ENCODE measurements at regions not wholly inside any gene's neighbourhood (a gene's known extent, or its start where the extent isn't known, plus 50 kb on each side); places are given as distances from the start of the nearest gene placed in this dataset.
A peak's percentile ranks its signal among the peaks of the same experiment; 100 is the strongest.

DNA sequence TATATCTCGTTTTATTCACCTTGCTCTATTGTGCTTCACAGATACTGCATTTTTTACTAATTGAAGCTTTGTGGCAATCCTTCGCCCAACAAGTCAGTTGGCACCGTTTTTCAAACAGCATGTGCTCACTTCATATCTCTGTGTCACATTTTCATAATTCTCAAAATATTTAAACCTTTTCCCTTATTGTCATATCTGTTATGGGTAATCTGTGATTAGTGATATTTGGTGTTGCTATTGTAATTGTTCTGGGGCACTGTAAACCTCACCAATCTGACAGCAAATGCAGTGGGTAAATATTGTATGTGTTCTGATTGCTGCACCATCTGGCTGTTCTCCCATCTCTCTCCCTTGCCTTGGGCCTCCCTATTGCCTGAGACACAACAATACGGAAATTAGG lies 191.3 kb downstream of the BTG1 start:
- no peak overlapping the region for H3K4me3 Mint-ChIP-seq
- H3K4me1 Mint-ChIP-seq (ENCODE audit: low read depth in 2 of 2) = peaks cover 0 to 4% of the 10 kb centered on the region in 2 donors
- DNase-seq (no peak), ATAC-seq (replicated peaks) (no peak)
- no peaks in the 10 kb centered on the region for H3K9me3 Mint-ChIP-seq
- peak overlapping the region in 1 of 2 donors; percentile 32 for H3K27ac Mint-ChIP-seq
- H3K27me3 Mint-ChIP-seq = no peaks in the 10 kb centered on the region
- H3K36me3 Mint-ChIP-seq (ENCODE audit: insufficient read depth) = no peaks in the 10 kb centered on the region

DNA sequence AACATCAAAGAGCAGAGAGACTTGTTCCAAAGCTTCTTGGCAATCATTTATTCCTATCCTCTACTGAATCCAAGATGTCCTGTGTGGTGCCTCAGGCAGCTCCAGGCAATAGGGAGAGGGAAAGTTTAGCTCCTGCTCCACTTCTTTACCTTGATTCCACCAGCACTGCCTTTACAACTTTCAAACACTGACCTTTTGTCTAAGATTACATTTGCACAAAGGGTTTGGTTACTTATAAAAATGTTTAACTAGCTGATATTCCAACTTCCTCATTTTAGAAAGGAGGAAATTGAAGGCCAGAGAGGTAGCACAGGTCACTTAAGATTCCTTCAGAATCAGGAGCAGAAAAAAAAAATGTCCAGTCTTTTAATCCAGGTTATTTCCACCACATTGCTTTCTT lies 192.7 kb downstream of the BTG1 start:
- Mint-ChIP-seq H3K27me3 (no peaks in the 10 kb centered on the region), H3K27ac (peak overlapping the region in 1 of 2 donors; percentile 66), H3K36me3 (ENCODE audit: insufficient read depth) (no peaks in the 10 kb centered on the region), H3K9me3 (no peaks in the 10 kb centered on the region), H3K4me3 (no peak overlapping the region), H3K4me1 (ENCODE audit: low read depth in 2 of 2) (peaks cover 4 to 11% of the 10 kb centered on the region in 2 donors)
- ATAC-seq (replicated peaks) = no peak
- no peak for DNase-seq

DNA sequence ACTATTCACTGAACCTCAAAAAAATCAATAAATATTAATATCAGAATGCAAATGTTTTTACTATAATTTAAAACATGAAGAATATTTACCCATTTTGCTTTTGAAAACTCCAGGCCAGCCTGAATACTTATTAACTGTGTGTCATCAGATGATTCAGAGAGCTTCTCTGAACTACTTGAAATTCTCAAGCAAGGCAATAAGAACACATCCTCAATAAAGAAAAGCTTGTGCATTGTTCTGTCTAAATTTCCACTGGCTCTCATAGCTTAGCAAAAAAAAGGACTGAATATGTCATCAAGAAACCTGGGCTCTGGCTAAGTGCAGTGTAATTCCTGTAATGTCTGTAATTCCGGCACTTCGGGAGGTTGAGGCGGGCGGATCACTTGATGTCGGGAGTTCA lies 194.1 kb downstream of the BTG1 start:
- ATAC-seq (replicated peaks) (no peak), DNase-seq (no peak)
- Mint-ChIP-seq H3K4me1 (ENCODE audit: low read depth in 2 of 2) (peaks cover 5 to 18% of the 10 kb centered on the region in 2 donors), H3K27ac (no peak overlapping the region), H3K36me3 (ENCODE audit: insufficient read depth) (no peaks in the 10 kb centered on the region), H3K9me3 (no peaks in the 10 kb centered on the region), H3K27me3 (no peaks in the 10 kb centered on the region), H3K4me3 (no peak overlapping the region)

DNA sequence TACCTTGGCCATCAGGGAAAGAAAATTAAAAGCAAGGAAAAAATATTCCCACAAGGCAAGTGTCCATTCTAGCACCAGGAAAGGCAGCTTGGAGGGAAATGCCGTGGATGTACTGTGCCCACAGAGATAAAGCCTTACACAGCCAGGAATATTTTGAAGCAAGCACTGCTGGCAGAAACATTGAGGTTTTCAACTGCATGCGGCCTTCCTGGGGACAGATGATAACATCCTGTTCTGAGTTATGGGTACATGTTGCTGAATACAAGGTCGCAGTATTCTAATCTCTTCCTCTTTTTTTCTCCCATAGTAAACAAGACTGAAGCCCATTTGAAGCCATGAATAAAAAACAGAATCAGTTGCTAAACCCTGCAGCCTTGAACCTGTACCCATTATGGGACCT lies 197.1 kb downstream of the BTG1 start:
- no peaks in the 10 kb centered on the region for H3K36me3 Mint-ChIP-seq (ENCODE audit: insufficient read depth)
- H3K4me3 Mint-ChIP-seq = no peak overlapping the region
- H3K4me1 Mint-ChIP-seq (ENCODE audit: low read depth in 2 of 2) = peaks cover 8 to 14% of the 10 kb centered on the region in 2 donors
- peak overlapping the region; percentile 15 to 75 for H3K27ac Mint-ChIP-seq
- H3K9me3 Mint-ChIP-seq = no peaks in the 10 kb centered on the region
- no peak for DNase-seq
- H3K27me3 Mint-ChIP-seq = no peaks in the 10 kb centered on the region
- ATAC-seq (replicated peaks) = peak; percentile 48

DNA sequence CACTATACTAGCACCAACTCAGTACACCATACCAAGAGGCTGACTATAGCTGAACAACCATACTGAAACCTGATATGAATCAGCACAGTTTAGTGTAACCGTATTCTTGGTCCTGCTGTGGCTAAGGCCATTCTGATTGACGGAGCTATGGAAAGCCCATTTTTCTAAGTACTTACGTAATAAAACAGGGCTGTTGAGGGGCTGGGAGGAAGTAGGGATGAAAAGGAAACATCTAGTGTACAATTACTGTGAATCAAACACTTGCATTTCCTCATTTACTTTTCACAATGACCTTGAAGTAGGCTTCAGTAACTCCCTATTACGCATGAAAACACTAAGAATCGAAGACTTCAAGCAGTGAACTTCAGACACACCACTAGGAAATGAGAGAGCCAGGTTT lies 198.2 kb downstream of the BTG1 start:
- Mint-ChIP-seq H3K4me1 (ENCODE audit: low read depth in 2 of 2) (peaks cover 8 to 14% of the 10 kb centered on the region in 2 donors), H3K4me3 (no peak overlapping the region), H3K9me3 (no peaks in the 10 kb centered on the region), H3K36me3 (ENCODE audit: insufficient read depth) (no peaks in the 10 kb centered on the region), H3K27me3 (no peaks in the 10 kb centered on the region), H3K27ac (no peak overlapping the region)
- no peak for DNase-seq
- peak; percentile 40 for ATAC-seq (replicated peaks)

DNA sequence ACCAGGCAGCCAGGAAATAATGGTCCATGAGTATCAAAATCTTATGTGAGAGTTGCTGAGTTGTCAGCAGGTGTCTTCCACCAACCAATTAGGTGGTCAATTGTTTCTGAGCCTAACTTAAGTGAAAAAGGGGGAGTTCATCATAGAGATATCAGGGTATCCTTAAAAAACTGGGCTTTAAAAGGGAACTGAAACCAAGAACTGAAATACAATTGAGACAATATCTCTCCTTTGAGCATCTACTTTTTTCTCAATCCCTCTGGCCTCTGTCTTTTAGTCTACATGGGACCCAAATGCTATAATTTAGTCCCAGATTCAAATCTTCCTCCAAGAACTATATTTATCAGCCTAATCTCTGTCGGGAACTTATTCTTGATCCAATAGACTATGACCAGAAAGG lies 201.0 kb downstream of the BTG1 start:
- Mint-ChIP-seq H3K36me3 (ENCODE audit: insufficient read depth) (no peaks in the 10 kb centered on the region), H3K9me3 (no peaks in the 10 kb centered on the region), H3K4me3 (no peak overlapping the region), H3K4me1 (ENCODE audit: low read depth in 2 of 2) (peaks cover 8 to 14% of the 10 kb centered on the region in 2 donors), H3K27me3 (no peaks in the 10 kb centered on the region), H3K27ac (no peak overlapping the region)
- ATAC-seq (replicated peaks) (no peak), DNase-seq (no peak)

DNA sequence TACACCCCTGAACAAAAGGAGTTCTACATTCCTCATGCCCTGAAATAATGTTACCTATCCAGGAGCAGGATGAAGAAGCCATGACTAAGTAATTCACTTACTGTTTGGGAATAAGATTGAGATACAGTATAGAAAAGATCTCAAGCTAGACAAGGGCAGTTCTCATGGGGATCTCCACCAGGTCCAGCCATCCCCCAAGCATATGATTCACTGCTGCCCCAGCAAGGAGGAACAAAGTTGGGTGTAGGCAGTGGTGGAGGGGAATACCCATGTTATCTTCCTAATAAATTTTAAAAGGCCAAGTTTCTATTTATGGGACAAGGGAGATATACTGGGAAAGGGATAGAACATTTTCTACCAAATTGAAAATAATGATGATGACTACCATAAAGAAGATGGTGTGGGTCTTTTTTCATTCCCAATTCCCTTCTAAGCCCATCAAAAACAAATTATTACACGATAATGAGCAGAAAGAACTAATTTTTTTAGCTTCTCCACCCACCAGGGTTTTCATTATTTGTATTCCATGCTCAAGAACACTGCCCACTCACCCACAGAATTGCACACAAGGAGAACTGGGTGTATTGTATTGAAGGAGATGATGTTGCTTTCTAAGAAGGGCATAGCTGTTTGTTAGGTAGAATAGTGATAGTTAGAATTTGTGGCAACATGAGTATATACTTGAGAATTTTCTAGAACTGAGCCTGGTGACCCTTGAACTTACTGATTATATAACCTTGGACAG lies 204.6 kb downstream of the BTG1 start:
- Mint-ChIP-seq H3K4me3 (no peak overlapping the region), H3K36me3 (ENCODE audit: insufficient read depth) (no peaks in the 10 kb centered on the region), H3K4me1 (ENCODE audit: low read depth in 2 of 2) (peaks cover 0 to 3% of the 10 kb centered on the region in 2 donors), H3K9me3 (no peaks in the 10 kb centered on the region), H3K27ac (no peak overlapping the region), H3K27me3 (no peaks in the 10 kb centered on the region)
- DNase-seq (no peak), ATAC-seq (replicated peaks) (no peak)

DNA sequence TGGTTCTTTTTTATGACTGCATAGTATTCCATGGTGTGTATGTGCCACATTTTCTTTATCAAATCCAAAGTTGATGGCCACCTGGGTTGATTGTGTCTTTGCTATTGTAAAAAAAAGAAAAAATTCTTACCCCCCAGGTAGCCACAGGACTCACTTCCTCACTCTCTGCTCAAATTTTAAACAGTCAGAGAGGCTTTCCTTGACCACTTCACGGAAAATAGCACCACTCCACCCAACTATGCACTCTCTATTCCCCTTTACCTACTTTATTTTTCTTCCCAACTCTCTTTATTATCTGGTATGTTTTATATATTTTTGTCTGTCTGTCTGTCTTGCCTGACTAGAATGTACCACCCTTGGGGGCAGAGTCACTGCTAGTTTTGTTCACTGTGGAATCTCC lies 205.3 kb downstream of the BTG1 start:
- H3K4me1 Mint-ChIP-seq (ENCODE audit: low read depth in 2 of 2) = no peaks in the 10 kb centered on the region
- ATAC-seq (replicated peaks) (no peak), DNase-seq (no peak)
- H3K27ac Mint-ChIP-seq = no peak overlapping the region
- H3K9me3 Mint-ChIP-seq = no peaks in the 10 kb centered on the region
- no peaks in the 10 kb centered on the region for H3K27me3 Mint-ChIP-seq
- H3K4me3 Mint-ChIP-seq = no peak overlapping the region
- H3K36me3 Mint-ChIP-seq (ENCODE audit: insufficient read depth) = no peaks in the 10 kb centered on the region

DNA sequence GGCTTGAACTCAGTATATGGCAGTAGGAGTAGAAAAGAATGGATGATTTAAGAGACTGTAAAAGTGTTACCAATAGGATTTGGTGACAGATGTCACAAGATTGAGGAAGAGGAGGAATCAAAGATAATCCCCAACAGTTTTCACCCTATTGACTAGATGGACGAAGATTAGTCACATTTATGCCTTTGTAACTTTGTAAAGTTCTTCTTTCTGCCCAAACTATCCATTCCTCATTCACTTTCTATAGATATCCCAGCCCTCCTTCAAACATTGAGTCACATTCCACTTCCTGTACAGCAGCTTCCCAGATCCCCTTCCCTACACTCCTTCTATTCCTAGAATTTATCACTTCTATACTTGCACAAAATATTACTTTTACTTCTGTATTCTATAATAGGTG lies 207.9 kb downstream of the BTG1 start:
- ATAC-seq (replicated peaks) = no peak
- H3K36me3 Mint-ChIP-seq (ENCODE audit: insufficient read depth) = no peaks in the 10 kb centered on the region
- H3K9me3 Mint-ChIP-seq = no peaks in the 10 kb centered on the region
- DNase-seq = no peak
- no peak overlapping the region for H3K4me3 Mint-ChIP-seq
- H3K27me3 Mint-ChIP-seq = no peaks in the 10 kb centered on the region
- H3K27ac Mint-ChIP-seq = no peak overlapping the region
- no peaks in the 10 kb centered on the region for H3K4me1 Mint-ChIP-seq (ENCODE audit: low read depth in 2 of 2)

DNA sequence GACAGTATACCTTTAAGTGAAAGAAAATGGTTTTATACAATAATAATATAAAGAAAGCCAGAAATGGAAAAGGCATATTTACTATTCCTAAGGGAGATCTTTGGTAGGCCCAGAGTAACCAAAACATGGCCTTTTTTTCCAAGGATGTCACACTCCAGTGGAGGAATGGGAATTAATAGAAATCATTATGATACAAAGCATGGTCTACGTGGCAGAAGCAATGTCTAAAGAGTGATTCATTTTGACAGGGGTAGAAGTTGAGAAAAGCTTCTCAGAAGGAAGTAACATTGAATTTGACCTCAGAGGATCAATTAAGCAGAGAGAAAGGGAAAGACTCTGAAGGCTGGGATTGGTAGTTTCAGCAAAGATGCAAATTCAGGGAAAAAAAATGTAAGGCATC lies 208.6 kb downstream of the BTG1 start:
- no peak for DNase-seq
- H3K4me3 Mint-ChIP-seq = no peak overlapping the region
- no peaks in the 10 kb centered on the region for H3K36me3 Mint-ChIP-seq (ENCODE audit: insufficient read depth)
- no peaks in the 10 kb centered on the region for H3K9me3 Mint-ChIP-seq
- no peak for ATAC-seq (replicated peaks)
- H3K4me1 Mint-ChIP-seq (ENCODE audit: low read depth in 2 of 2) = no peaks in the 10 kb centered on the region
- no peak overlapping the region for H3K27ac Mint-ChIP-seq
- H3K27me3 Mint-ChIP-seq = no peaks in the 10 kb centered on the region

DNA sequence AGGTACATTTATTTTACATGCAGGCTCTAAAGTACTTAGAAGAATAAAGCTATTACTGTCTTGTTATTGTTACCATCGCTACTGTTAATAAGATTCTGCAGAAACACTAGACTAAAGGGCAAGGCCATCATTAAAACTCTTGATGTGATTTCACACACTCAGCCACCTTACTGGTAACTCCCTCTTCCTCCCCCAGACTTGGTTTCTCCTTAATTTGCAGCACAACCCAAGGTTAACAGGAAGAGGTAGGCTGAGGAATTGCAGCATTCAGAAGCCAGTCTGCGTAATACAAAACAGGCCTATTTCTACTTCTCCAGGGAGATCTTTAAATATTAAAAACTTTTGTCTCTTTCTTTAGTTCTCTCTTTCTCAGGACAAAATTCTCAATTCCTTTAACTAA lies 210.3 kb downstream of the BTG1 start:
- DNase-seq = no peak
- Mint-ChIP-seq H3K4me3 (no peak overlapping the region), H3K27me3 (no peaks in the 10 kb centered on the region), H3K4me1 (ENCODE audit: low read depth in 2 of 2) (no peaks in the 10 kb centered on the region), H3K27ac (no peak overlapping the region), H3K9me3 (no peaks in the 10 kb centered on the region), H3K36me3 (ENCODE audit: insufficient read depth) (no peaks in the 10 kb centered on the region)
- no peak for ATAC-seq (replicated peaks)

DNA sequence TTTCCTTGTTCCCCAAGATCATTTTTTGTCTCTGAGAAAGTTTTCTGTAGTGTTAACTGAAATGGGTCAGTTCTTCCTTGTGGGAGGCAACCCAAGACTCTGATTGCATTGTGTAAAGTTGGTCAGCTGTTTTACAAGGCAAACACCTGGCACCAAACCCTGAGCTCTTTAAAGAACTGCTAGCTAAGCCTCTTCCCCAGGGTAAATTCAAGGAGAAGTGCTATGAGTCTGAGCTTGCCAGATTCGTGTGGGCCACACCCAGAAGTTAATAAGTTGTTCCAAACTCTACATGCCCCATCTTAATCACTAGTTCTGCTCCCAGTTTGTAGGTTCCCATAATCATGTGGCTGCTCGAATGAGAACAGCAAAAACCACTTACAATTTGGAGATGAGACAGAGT lies 214.5 kb downstream of the BTG1 start:
- Mint-ChIP-seq H3K36me3 (ENCODE audit: insufficient read depth) (no peaks in the 10 kb centered on the region), H3K9me3 (no peaks in the 10 kb centered on the region), H3K4me3 (no peak overlapping the region), H3K27me3 (no peaks in the 10 kb centered on the region), H3K27ac (peak overlapping the region in 1 of 2 donors; percentile 8), H3K4me1 (ENCODE audit: low read depth in 2 of 2) (no peaks in the 10 kb centered on the region)
- DNase-seq = no peak
- no peak for ATAC-seq (replicated peaks)

DNA sequence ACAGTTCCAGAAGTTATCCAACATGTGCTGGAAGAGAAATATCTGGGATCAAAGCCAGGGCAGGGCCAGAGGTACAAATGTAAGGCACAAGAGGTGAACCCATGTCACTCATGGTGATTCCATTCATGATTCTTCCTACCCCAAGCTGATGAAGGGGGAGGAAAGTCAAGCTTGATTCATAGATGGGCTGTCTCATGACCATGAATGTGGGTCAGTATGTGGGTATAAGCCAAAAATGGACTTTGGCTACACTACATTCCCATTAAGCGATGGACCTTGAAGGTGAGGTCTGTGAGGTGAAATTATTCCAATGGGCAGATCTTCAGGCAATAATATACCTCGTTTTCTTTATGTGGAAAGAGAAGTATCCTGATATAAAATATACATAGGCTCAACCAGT lies 217.1 kb downstream of the BTG1 start:
- Mint-ChIP-seq H3K27ac (no peak overlapping the region), H3K4me3 (no peak overlapping the region), H3K4me1 (ENCODE audit: low read depth in 2 of 2) (no peaks in the 10 kb centered on the region), H3K9me3 (no peaks in the 10 kb centered on the region), H3K27me3 (no peaks in the 10 kb centered on the region), H3K36me3 (ENCODE audit: insufficient read depth) (no peaks in the 10 kb centered on the region)
- no peak for DNase-seq
- ATAC-seq (replicated peaks) = no peak

DNA sequence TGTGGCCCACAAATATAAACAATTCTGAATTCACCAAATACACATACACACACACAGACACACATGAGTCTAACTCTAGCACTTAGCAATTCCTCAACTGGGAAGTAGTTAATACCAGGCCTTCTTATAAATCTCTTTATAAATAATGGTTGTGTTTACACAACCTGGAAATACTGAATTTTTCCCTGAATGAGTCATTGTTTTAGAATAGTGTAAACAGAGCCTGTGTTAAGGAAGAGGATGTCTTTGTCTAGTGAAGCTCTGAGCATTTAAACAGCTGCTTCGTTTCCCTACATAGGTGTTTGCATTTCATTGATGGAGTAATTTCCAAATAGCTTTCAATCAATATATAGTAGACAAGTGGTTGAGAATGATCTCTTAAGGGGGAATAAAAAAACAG lies 218.8 kb downstream of the BTG1 start:
- ATAC-seq (replicated peaks) (no peak), DNase-seq (no peak)
- Mint-ChIP-seq H3K4me1 (ENCODE audit: low read depth in 2 of 2) (peaks cover 3% of the 10 kb centered on the region in 2 donors), H3K4me3 (no peak overlapping the region), H3K27me3 (no peaks in the 10 kb centered on the region), H3K9me3 (no peaks in the 10 kb centered on the region), H3K36me3 (ENCODE audit: insufficient read depth) (no peaks in the 10 kb centered on the region), H3K27ac (no peak overlapping the region)

DNA sequence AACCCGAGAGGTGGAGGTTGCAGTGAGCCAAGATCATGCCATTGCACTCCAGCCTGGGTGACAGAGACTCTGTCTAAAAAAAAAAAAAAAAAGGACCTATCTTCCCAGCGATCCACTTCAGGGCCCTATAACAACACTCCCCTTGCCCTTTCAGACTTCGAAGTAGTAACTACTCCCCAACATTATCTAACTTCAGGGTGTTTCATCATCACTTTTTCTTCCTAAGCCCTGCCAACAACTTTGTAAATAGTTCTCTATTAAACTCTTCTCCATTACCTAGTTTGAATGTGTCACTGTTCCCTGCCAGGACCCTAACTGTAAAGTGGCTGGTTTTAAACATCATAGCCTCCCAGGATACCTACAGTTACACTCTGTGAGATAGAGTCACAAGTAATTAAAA lies 220.8 kb downstream of the BTG1 start:
- H3K4me3 Mint-ChIP-seq = no peak overlapping the region
- ATAC-seq (replicated peaks) (no peak), DNase-seq (no peak)
- peaks cover 6 to 15% of the 10 kb centered on the region in 2 donors for H3K4me1 Mint-ChIP-seq (ENCODE audit: low read depth in 2 of 2)
- no peaks in the 10 kb centered on the region for H3K27me3 Mint-ChIP-seq
- no peaks in the 10 kb centered on the region for H3K36me3 Mint-ChIP-seq (ENCODE audit: insufficient read depth)
- no peak overlapping the region for H3K27ac Mint-ChIP-seq
- no peaks in the 10 kb centered on the region for H3K9me3 Mint-ChIP-seq
